Right atrium auricular region (tissue), 2 donors: ENCODE measurements at regions not wholly inside any gene's neighbourhood (a gene's known extent, or its start where the extent isn't known, plus 50 kb on each side); places are given as distances from the start of the nearest gene placed in this dataset.

Experiments
- DNase-seq: peaks from one replicate; pipeline ENCODE4 v3.0.0-alpha.2; 2019; ENCODE audit warnings: low spot score
- H3K27ac ChIP-seq, 2 donors: fragments of 200-600 bp; sonication (generic); 1 replicate in 1 of 2; 2 replicates in 1 of 2; pipeline ENCODE4 v1.5.1; 2016 to 2019
- H3K27me3 ChIP-seq, 2 donors: fragments of 200-600 bp; sonication (generic); one replicate each; pipeline versions ENCODE4 v1.5.1 to v1.6.0; 2017 to 2019
- H3K36me3 ChIP-seq: fragments of 200-600 bp; sonication (generic); one replicate; pipeline ENCODE4 v1.5.1; 2016
- H3K4me1 ChIP-seq, 2 donors: fragments of 200-600 bp; sonication (generic); one replicate each; pipeline versions ENCODE4 v1.5.1 to v1.6.0; 2017 to 2019
- H3K4me3 ChIP-seq, 2 donors: fragments of 200-600 bp; sonication (generic); 1 replicate in 1 of 2; 2 replicates in 1 of 2; pipeline ENCODE4 v1.5.1; 2017 to 2019; ENCODE audit warnings: mild to moderate bottlenecking in 1 of 2, moderate library complexity in 1 of 2
- H3K9me3 ChIP-seq, 2 donors: fragments of 200-600 bp; sonication (generic); one replicate each; pipeline ENCODE4 v1.5.1; 2019
- TF ChIP-seq, protein P1 (sequence below), 2 donors: fragments of 200-600 bp; sonication (generic); IDR thresholded peaks; one replicate each; pipeline ENCODE4 v1.5.1; 2019; ENCODE audit warnings: antibody characterized with exemption in 2 of 2

DNA sequence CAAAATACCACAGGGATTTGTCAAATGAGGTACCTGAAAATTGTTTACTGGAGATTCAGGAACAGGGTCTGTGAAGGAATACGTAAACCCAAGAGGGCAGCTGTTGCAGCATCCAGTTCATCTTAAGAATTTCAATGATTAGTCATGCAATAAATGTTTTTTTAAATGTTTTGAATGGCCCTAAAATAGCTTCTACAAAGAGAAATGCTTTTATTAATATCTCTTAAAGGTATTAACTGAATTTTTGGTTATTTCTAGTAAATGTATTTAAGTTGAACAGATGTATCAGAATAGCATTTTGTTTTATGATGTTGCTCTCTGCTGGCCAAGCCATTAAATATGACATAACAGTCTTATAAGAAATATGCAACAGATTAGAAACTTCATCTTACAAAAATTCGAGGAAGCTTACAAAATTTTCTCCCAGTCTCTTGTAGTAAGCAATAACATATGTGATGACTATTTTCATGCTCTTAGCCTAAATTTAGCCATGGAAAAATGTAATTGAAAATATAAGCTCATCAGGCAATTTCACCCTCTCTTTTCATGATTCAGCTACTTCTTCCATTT, 863.9 kb downstream of the SUCLG1 start:
- Histone ChIP-seq H3K27me3 (no peaks in the 10 kb centered on the region), H3K36me3 (no peaks in the 10 kb centered on the region), H3K9me3 (no peaks in the 10 kb centered on the region), H3K4me1 (no peaks in the 10 kb centered on the region), H3K4me3 (no peak overlapping the region), H3K27ac (no peak overlapping the region)
- TF ChIP-seq, protein P1, sequence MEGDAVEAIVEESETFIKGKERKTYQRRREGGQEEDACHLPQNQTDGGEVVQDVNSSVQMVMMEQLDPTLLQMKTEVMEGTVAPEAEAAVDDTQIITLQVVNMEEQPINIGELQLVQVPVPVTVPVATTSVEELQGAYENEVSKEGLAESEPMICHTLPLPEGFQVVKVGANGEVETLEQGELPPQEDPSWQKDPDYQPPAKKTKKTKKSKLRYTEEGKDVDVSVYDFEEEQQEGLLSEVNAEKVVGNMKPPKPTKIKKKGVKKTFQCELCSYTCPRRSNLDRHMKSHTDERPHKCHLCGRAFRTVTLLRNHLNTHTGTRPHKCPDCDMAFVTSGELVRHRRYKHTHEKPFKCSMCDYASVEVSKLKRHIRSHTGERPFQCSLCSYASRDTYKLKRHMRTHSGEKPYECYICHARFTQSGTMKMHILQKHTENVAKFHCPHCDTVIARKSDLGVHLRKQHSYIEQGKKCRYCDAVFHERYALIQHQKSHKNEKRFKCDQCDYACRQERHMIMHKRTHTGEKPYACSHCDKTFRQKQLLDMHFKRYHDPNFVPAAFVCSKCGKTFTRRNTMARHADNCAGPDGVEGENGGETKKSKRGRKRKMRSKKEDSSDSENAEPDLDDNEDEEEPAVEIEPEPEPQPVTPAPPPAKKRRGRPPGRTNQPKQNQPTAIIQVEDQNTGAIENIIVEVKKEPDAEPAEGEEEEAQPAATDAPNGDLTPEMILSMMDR (IDR thresholded peaks at IDR 0.05): no peak
- no peak for DNase-seq

DNA sequence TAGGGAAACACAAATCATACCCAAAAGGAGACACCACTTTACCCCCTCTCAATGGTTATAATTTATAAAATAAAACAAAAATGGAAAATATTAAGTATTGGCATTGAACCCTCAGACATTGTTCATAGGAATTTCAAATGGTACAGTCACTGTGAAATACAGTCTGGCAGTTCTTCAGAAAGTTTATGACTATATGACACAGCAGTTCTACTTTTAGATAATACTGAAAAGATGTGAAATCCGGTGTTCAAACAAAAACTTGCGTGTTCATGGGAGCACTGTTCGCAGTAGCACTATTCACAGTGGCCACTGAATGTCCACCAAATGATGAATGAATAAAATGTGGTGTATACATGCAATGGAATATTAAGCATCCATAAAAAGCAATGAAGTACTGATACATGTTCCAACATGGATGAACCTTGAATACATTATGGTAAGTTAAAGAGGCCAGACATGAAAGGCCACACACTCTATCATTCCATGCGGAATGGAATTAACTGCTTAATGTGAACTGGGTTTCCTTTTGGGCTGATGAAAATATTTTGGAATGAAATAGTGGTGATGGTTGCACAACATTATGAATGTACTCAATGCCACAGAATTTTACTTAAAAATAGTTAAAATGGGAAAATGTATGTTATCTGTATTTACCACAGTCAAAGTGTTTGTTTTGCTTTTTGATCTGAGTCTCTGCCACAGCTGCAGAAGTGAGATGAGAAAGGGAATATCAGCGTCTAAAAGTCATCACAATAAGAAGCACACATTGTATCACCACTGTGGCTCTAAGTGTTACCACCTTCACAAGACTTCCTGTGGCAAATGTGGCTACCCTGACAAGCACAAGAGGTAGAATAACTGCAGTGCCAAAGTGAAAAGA, 864.6 kb downstream of the SUCLG1 start:
- DNase-seq: no peak
- TF ChIP-seq, protein P1 (IDR thresholded peaks at IDR 0.05): no peak
- H3K36me3 ChIP-seq: no peaks in the 10 kb centered on the region
- no peak overlapping the region for H3K27ac ChIP-seq
- no peaks in the 10 kb centered on the region for H3K4me1 ChIP-seq
- H3K4me3 ChIP-seq: no peak overlapping the region
- no peaks in the 10 kb centered on the region for H3K27me3 ChIP-seq
- H3K9me3 ChIP-seq: no peaks in the 10 kb centered on the region

DNA sequence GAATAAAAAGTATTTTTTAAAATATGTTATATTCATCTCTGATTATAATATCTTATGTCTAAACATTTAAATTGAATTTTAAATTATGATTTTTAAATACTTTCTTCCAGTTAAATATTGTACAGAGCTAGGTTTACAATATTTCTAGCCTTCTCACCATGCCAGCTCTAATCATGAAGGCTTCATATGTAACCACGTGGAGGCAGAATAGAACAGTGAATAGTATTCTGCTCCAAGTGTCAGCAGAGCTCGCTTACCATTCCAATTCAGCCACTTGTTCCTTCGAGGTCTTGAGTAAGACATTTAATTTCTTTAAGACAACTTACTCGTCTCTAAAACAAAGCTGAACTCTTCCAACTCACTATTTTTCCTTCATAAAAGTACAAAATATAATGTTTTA, 871.8 kb downstream of the SUCLG1 start:
- no peak overlapping the region for H3K27ac ChIP-seq
- no peaks in the 10 kb centered on the region for H3K4me1 ChIP-seq
- H3K9me3 ChIP-seq: no peaks in the 10 kb centered on the region
- H3K36me3 ChIP-seq: no peaks in the 10 kb centered on the region
- no peak overlapping the region for H3K4me3 ChIP-seq
- H3K27me3 ChIP-seq: no peaks in the 10 kb centered on the region
- DNase-seq: no peak
- TF ChIP-seq, protein P1 (IDR thresholded peaks at IDR 0.05): no peak

DNA sequence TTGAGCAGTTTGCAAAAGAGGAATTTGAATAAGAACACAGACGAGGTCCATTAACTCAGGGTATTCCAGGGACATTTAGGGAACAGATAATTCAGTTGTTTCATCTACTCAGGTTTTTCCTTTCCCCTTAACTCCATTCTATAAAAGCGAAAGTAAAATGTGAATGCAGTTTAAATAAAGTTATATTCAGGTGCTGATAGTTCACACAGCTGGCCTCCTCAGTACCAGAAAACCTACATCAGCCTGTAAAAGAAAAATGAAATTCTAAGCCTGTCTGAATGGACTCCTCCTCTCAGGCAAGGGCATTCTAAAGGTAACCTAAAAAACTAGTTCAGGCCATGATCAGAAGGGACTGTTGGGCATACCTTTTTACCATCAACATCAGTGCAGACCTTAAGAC, 873.8 kb downstream of the SUCLG1 start:
- TF ChIP-seq, protein P1 (IDR thresholded peaks at IDR 0.05): no peak
- Histone ChIP-seq H3K4me3 (no peak overlapping the region), H3K4me1 (no peaks in the 10 kb centered on the region), H3K9me3 (no peaks in the 10 kb centered on the region), H3K27ac (no peak overlapping the region), H3K36me3 (no peaks in the 10 kb centered on the region), H3K27me3 (no peaks in the 10 kb centered on the region)
- DNase-seq: no peak

DNA sequence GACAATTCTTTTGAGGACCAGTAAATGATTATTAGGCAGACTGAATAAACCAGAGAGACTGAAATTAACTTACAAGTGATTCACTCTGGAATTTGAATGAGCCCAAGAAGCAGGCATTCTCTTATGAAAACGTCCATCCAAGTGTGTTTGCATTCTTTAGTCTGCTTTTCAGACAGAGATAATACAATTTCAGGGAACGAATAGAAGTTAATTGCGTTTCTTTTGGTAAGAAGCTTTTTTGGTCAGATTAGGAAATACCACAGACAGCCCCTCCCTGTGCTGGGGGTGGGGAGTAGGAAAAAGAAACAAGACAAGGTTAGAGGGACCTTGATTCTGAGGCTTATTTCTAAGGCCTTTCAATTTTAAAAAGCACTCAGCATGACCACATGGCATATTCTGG, 874.4 kb downstream of the SUCLG1 start:
- H3K4me1 ChIP-seq: no peaks in the 10 kb centered on the region
- H3K9me3 ChIP-seq: no peaks in the 10 kb centered on the region
- no peaks in the 10 kb centered on the region for H3K27me3 ChIP-seq
- no peak for DNase-seq
- TF ChIP-seq, protein P1 (IDR thresholded peaks at IDR 0.05): no peak
- no peaks in the 10 kb centered on the region for H3K36me3 ChIP-seq
- H3K4me3 ChIP-seq: no peak overlapping the region
- no peak overlapping the region for H3K27ac ChIP-seq
